MM.1S (cell line): ENCODE measurements at regions not wholly inside any gene's neighbourhood (a gene's known extent, or its start where the extent isn't known, plus 50 kb on each side); places are given as distances from the start of the nearest gene placed in this dataset.

Experiments used
- CTCF ChIP-seq: fragments of 300-600 bp; sonication (generic); IDR thresholded peaks from 2 replicates; pipeline ENCODE4 v1.5.1; 2016; ENCODE audit warnings: antibody characterized with exemption, low read length, mixed read lengths
- EZH2 ChIP-seq: fragments of 300-600 bp; sonication (generic); optimal IDR thresholded peaks from 2 replicates; pipeline ENCODE3; 2017; ENCODE audit warnings: low read depth, mild to moderate bottlenecking, antibody characterized with exemption, low read length, mixed read lengths

- TF ChIP-seq CTCF (no peak), EZH2 (no peak)
These were observed 399.7 kb upstream of the NBEA start for GRCh38 chr13:34542321-34542720.
